ENCODE measurements at regions not wholly inside any gene's neighbourhood (a gene's known extent, or its start where the extent isn't known, plus 50 kb on each side); places are given as distances from the start of the nearest gene placed in this dataset.

DNA sequence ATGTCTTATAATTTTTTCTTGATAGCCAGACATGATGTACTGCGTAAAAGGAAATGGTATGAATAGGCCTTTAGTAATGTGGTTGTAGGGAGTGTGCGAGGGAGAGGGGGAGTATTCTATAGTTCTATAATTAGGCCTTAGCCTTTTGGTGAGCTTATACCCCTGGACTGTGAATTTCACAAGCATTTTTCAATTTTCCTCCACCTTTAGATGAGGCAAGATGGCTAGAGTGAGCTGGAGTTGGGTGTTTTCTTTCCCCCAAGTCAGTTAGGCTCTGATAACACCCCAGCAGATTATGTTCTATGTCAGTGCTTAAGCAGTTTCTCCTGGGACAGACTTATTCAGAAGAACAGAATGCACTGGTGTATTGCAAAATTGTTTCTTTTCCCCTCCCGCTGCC lies 210.2 kb upstream of the NPY2R start:
- Histone ChIP-seq H3K4me2 (ENCODE audit: control insufficient read depth, extremely low read depth, insufficient read depth, low read depth, low read length) (no peak overlapping the region), H2AFZ (ENCODE audit: control insufficient read depth, low read length) (no peak overlapping the region), H3K9me3 (ENCODE audit: control insufficient read depth, low read depth, low read length) (no peaks in the 10 kb centered on the region), H3K9ac (ENCODE audit: control insufficient read depth, extremely low read depth, insufficient read depth, low read length) (no peak overlapping the region), H3K4me1 (ENCODE audit: control insufficient read depth, extremely low read depth, insufficient read depth, low read length) (no peaks in the 10 kb centered on the region), H3K4me3 (ENCODE audit: control insufficient read depth in 2 of 3, extremely low read depth in 1 of 3, insufficient read depth in 2 of 3, low read depth in 1 of 3, low read length in 3 of 3) (no peak overlapping the region), H4K20me1 (ENCODE audit: control insufficient read depth, extremely low read depth, insufficient read depth, low read length) (no peaks in the 10 kb centered on the region), H3K79me2 (ENCODE audit: control insufficient read depth, insufficient read depth, low read length) (no peaks in the 10 kb centered on the region), H3K9me1 (ENCODE audit: control insufficient read depth, extremely low read depth, insufficient read depth, low read length) (no peaks in the 10 kb centered on the region), H3K36me3 (ENCODE audit: control insufficient read depth in 2 of 2, extremely low read depth in 1 of 2, insufficient read depth in 2 of 2, low read length in 2 of 2) (no peaks in the 10 kb centered on the region), H3K27ac (ENCODE audit: control insufficient read depth, insufficient read depth, low read length) (no peak overlapping the region), H3K27me3 (ENCODE audit: control insufficient read depth, extremely low read depth, insufficient read depth, low read length) (no peaks in the 10 kb centered on the region)
- dilution Hi-C loops (cut with MboI; ENCODE audit: extremely low pct_ligation_motif_present, low sequenced_read_pairs): no loop called here
- TF ChIP-seq CTCF (optimal IDR thresholded peaks at IDR 0.05 in 1 of 3, IDR thresholded peaks at IDR 0.05 in 1 of 3, conservative IDR thresholded peaks at IDR 0.05 in 1 of 3; ENCODE audit: extremely low read depth in 1 of 3, insufficient read depth in 2 of 3, low read length in 3 of 3) (no peak), EZH2 (IDR thresholded peaks at IDR 0.05; ENCODE audit: low read length) (no peak)
- DNase-seq (ENCODE audit: low read depth, low spot score): no peak
- FAIRE-seq: no peak

GRCh38 chr4:154998773-154999172 lies 209.7 kb upstream of the NPY2R start:
- Histone ChIP-seq H3K27ac (ENCODE audit: control insufficient read depth, insufficient read depth, low read length) (no peak overlapping the region), H4K20me1 (ENCODE audit: control insufficient read depth, extremely low read depth, insufficient read depth, low read length) (no peaks in the 10 kb centered on the region), H3K4me1 (ENCODE audit: control insufficient read depth, extremely low read depth, insufficient read depth, low read length) (no peaks in the 10 kb centered on the region), H2AFZ (ENCODE audit: control insufficient read depth, low read length) (no peak overlapping the region), H3K9me3 (ENCODE audit: control insufficient read depth, low read depth, low read length) (no peaks in the 10 kb centered on the region), H3K79me2 (ENCODE audit: control insufficient read depth, insufficient read depth, low read length) (no peaks in the 10 kb centered on the region), H3K4me2 (ENCODE audit: control insufficient read depth, extremely low read depth, insufficient read depth, low read depth, low read length) (no peak overlapping the region), H3K9ac (ENCODE audit: control insufficient read depth, extremely low read depth, insufficient read depth, low read length) (no peak overlapping the region), H3K27me3 (ENCODE audit: control insufficient read depth, extremely low read depth, insufficient read depth, low read length) (no peaks in the 10 kb centered on the region), H3K9me1 (ENCODE audit: control insufficient read depth, extremely low read depth, insufficient read depth, low read length) (no peaks in the 10 kb centered on the region), H3K4me3 (ENCODE audit: control insufficient read depth in 2 of 3, extremely low read depth in 1 of 3, insufficient read depth in 2 of 3, low read depth in 1 of 3, low read length in 3 of 3) (no peak overlapping the region), H3K36me3 (ENCODE audit: control insufficient read depth in 2 of 2, extremely low read depth in 1 of 2, insufficient read depth in 2 of 2, low read length in 2 of 2) (no peaks in the 10 kb centered on the region)
- TF ChIP-seq CTCF (optimal IDR thresholded peaks at IDR 0.05 in 1 of 3, IDR thresholded peaks at IDR 0.05 in 1 of 3, conservative IDR thresholded peaks at IDR 0.05 in 1 of 3; ENCODE audit: extremely low read depth in 1 of 3, insufficient read depth in 2 of 3, low read length in 3 of 3) (no peak), EZH2 (IDR thresholded peaks at IDR 0.05; ENCODE audit: low read length) (no peak)
- DNase-seq (ENCODE audit: low read depth, low spot score) (no peak), FAIRE-seq (no peak)
- dilution Hi-C loops (cut with MboI; ENCODE audit: extremely low pct_ligation_motif_present, low sequenced_read_pairs): no loop called here
